Spleen (tissue), 11 donors: ENCODE measurements at regions not wholly inside any gene's neighbourhood (a gene's known extent, or its start where the extent isn't known, plus 50 kb on each side); places are given as distances from the start of the nearest gene placed in this dataset.
"Not testable (repeated sequence)": the region's sequence is repeated elsewhere in the genome, so short reads cannot be mapped to it uniquely, and the experiment has no call there.

Source experiments
- DNase-seq: peaks from one replicate; pipeline ENCODE4 v3.0.0-alpha.2; 2020
- H3K27ac ChIP-seq, 8 donors: fragments of 200-600 bp; sonication (generic) in 7 of 8; 1 replicate in 4 of 8; 2 replicates in 4 of 8; pipeline versions ENCODE4 v1.5.0 to v1.8.0; 2016 to 2021; ENCODE audit warnings: inconsistent platforms in 4 of 8, mild to moderate bottlenecking in 4 of 8, moderate library complexity in 1 of 8
- H3K27me3 ChIP-seq, 7 donors: fragments of 200-600 bp; sonication (generic) in 6 of 7; replicated peaks in 1 of 7; 1 replicate in 4 of 7; 2 replicates in 3 of 7; pipeline versions ENCODE4 v1.5.0 to v1.8.0; 2016 to 2021; ENCODE audit warnings: inconsistent platforms in 3 of 7, mild to moderate bottlenecking in 1 of 7
- H3K36me3 ChIP-seq, 6 donors: fragments of 200-600 bp; sonication (generic) in 5 of 6; 1 replicate in 4 of 6; 2 replicates in 2 of 6; pipeline versions ENCODE4 v1.5.0 to v1.8.0; 2016 to 2021; ENCODE audit warnings: inconsistent platforms in 2 of 6
- H3K4me1 ChIP-seq, 6 donors: fragments of 200-600 bp; sonication (generic) in 5 of 6; 1 replicate in 3 of 6; 2 replicates in 3 of 6; pipeline versions ENCODE4 v1.5.0 to v1.8.0; 2016 to 2021; ENCODE audit warnings: inconsistent platforms in 3 of 6
- H3K4me3 ChIP-seq, 8 donors: fragments of 200-600 bp; sonication (generic) in 7 of 8; 1 replicate in 4 of 8; 2 replicates in 4 of 8; pipeline versions ENCODE4 v1.5.0 to v1.8.0; 2016 to 2021; ENCODE audit warnings: inconsistent platforms in 4 of 8, mild to moderate bottlenecking in 4 of 8, moderate library complexity in 2 of 8
- H3K9me3 ChIP-seq, 8 donors: fragments of 200-600 bp; sonication (generic) in 7 of 8; 1 replicate in 4 of 8; 2 replicates in 4 of 8; pipeline versions ENCODE4 v1.5.0 to v1.8.0; 2016 to 2021; ENCODE audit warnings: inconsistent platforms in 4 of 8
- POLR2A ChIP-seq, 3 donors: fragments of 450-650 bp; IDR thresholded peaks; one replicate each; pipeline ENCODE4 v1.5.1; 2017; ENCODE audit warnings: antibody characterized with exemption in 3 of 3, mild to moderate bottlenecking in 1 of 3
- POLR2AphosphoS5 ChIP-seq, 3 donors: sonication (generic); formaldehyde crosslinking; IDR thresholded peaks; one replicate each; pipeline ENCODE4 v1.5.1; 2017; ENCODE audit warnings: antibody characterized with exemption in 3 of 3
- WGBS, 5 donors: extraction: QIAGEN DNeasy Blood & Tissue Kit in 3 of 5; methylation state at CpG; one replicate each; pipeline versions ENCODE4 v1.1.5 to v1.1.7; 2013 to 2018; 5-methylcytosine and 5-hydroxymethylcytosine counted together
- intact Hi-C: fragments of 100-400 bp; cut with DNase I; formaldehyde crosslinking; loops from one replicate; pipeline ENCODE4 v1.15.0; 2023; ENCODE audit warnings: low total_unique reads
- TF ChIP-seq, protein P1 (sequence below), 11 experiments: fragments of 200-600 bp in 7 of 11; fragments of 450-650 bp in 4 of 11; sonication (generic) in 4 of 11; IDR thresholded peaks in 8 of 11; conservative IDR thresholded peaks in 3 of 11; 1 replicate in 7 of 11; 2 replicates in 4 of 11; pipeline versions ENCODE4 v1.4.0 to v1.8.0; 2016 to 2021; ENCODE audit warnings: antibody characterized with exemption in 11 of 11, inconsistent platforms in 4 of 11, mild to moderate bottlenecking in 1 of 11
- donor health status: healthy with polysubstance abuse.
- donor health status: DM: no; HTN: no; CAD: no; lungs with moderate emphysema.
- donor health status: DM: no; HTN: no; CAD: no.
- donor health status: Bipolar disorder and iron deficiency.
- donor health status: healthy.
- donor health status: DM: no; HTN: no; CAD: no.
- donor health status: DM: yes; HTN: yes; CAD: no.

DNA sequence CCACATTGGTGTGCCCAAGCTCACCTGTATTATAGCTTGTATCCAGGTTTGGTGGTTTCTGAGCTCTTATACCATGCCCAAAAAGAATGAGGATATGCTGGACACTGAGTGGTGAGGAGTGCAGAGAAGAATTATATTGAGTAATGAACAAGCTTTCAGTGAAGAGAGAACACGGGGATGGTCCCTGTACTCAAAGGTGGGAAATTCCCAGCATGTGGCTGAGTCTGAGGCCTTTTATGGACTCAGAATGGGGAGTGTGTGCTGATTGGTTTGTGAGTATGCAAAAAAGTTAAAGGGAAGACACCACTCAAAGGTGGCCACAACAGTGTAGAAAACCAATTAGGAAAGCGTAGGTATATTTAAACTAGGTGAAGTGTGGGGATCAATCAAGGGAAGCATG is 191.2 kb upstream of the SLITRK6 start:
- intact Hi-C loops = no loop called here
- H3K9me3 ChIP-seq = peaks cover 0 to 8% (median 0%) of the 10 kb centered on the region in 8 donors
- 26 to 85% (median 70%) methylated on average over 2 of the region's 2 CpGs for WGBS, 5 donors
- no peak overlapping the region for H3K4me3 ChIP-seq
- no peak for DNase-seq
- no peaks in the 10 kb centered on the region for H3K27me3 ChIP-seq
- TF ChIP-seq, protein P1, sequence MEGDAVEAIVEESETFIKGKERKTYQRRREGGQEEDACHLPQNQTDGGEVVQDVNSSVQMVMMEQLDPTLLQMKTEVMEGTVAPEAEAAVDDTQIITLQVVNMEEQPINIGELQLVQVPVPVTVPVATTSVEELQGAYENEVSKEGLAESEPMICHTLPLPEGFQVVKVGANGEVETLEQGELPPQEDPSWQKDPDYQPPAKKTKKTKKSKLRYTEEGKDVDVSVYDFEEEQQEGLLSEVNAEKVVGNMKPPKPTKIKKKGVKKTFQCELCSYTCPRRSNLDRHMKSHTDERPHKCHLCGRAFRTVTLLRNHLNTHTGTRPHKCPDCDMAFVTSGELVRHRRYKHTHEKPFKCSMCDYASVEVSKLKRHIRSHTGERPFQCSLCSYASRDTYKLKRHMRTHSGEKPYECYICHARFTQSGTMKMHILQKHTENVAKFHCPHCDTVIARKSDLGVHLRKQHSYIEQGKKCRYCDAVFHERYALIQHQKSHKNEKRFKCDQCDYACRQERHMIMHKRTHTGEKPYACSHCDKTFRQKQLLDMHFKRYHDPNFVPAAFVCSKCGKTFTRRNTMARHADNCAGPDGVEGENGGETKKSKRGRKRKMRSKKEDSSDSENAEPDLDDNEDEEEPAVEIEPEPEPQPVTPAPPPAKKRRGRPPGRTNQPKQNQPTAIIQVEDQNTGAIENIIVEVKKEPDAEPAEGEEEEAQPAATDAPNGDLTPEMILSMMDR (IDR thresholded peaks at IDR 0.05 in 8 of 11, conservative IDR thresholded peaks at IDR 0.05 in 3 of 11) = no peak
- TF ChIP-seq POLR2A (IDR thresholded peaks at IDR 0.05) = no peak
- H3K27ac ChIP-seq = no peak overlapping the region
- no peaks in the 10 kb centered on the region for H3K36me3 ChIP-seq
- H3K4me1 ChIP-seq = no peaks in the 10 kb centered on the region

DNA sequence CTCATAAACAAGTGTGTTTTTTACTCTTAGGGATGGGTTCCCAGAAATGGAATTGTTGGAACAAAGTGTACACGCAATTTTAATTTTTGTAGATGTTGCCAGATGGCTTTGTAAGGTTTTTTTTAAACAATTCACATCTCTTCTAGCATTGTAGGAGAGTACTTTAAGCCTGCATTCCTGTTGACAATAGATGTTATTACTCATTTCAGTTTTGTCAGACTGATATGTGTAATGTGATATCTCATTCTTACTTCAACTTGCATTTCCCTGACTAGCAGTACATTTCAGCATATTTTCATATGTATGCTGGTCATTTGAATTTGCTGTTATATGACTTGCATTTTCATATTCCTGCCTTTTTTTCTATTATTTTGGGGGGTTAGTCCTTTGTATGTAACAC is 186.6 kb upstream of the SLITRK6 start:
- H3K9me3 ChIP-seq = peaks cover 0 to 14% (median 0%) of the 10 kb centered on the region in 8 donors
- intact Hi-C loops = no loop called here
- no peaks in the 10 kb centered on the region for H3K36me3 ChIP-seq
- WGBS, 5 donors = 54 to 81% (median 77%) methylated on average over 1 of the region's 1 CpG
- no peaks in the 10 kb centered on the region for H3K27me3 ChIP-seq
- DNase-seq = no peak
- H3K4me3 ChIP-seq = no peak overlapping the region
- no peak for TF ChIP-seq POLR2A (IDR thresholded peaks at IDR 0.05)
- no peak for TF ChIP-seq POLR2AphosphoS5 (IDR thresholded peaks at IDR 0.05)
- TF ChIP-seq, protein P1 (IDR thresholded peaks at IDR 0.05 in 8 of 11, conservative IDR thresholded peaks at IDR 0.05 in 3 of 11) = no peak
- H3K4me1 ChIP-seq = no peaks in the 10 kb centered on the region
- no peak overlapping the region for H3K27ac ChIP-seq

DNA sequence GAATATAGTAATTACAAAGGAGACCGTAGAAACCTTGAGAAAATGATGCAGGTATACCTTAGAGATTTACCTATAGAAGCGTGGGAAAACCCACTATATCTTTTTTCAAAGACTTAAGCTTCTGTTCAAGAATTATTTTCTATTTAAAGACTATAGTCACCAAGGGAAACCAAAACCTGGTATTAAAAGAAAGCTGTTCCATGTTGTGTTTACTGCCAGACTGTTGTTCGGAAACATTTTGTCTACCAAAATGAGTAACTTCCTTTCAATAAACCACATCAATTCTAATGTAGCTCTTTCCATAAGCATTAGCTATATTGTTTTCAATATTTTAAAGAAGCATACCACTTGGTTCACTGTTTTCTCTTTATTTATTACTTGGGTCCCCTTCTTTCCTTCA is 182.9 kb upstream of the SLITRK6 start:
- no peaks in the 10 kb centered on the region for H3K4me1 ChIP-seq
- intact Hi-C loops = no loop called here
- H3K27me3 ChIP-seq = no peaks in the 10 kb centered on the region
- no peak for DNase-seq
- no peak overlapping the region for H3K27ac ChIP-seq
- H3K9me3 ChIP-seq = peaks cover 0 to 20% (median 2%) of the 10 kb centered on the region in 8 donors
- 51 to 89% (median 58%) methylated on average over 3 of the region's 3 CpGs for WGBS, 5 donors
- no peaks in the 10 kb centered on the region for H3K36me3 ChIP-seq
- H3K4me3 ChIP-seq = no peak overlapping the region
- TF ChIP-seq POLR2AphosphoS5 (IDR thresholded peaks at IDR 0.05) = no peak
- TF ChIP-seq, protein P1 (IDR thresholded peaks at IDR 0.05 in 8 of 11, conservative IDR thresholded peaks at IDR 0.05 in 3 of 11) = no peak
- TF ChIP-seq POLR2A (IDR thresholded peaks at IDR 0.05) = no peak

DNA sequence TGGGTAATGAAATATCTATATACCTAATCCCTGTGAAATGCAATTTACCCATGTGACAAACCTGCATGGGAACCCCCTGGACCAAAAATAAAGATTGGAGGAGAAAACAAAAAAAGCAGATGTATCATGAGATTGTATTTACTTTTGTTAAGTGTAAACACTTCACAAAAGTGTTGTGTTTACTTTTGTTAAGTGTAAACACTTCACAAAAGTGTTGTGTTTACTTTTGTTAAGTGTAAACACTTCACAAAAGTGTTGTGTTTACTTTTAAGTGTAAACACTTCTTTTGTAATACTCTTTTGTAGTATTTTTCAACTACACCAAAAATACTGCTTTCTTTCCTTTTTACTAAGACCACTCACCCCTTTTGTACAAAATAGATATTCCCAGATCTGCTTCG is 181.2 kb upstream of the SLITRK6 start:
- DNase-seq, H3K4me3 ChIP-seq, H3K27me3 ChIP-seq, intact Hi-C loops, H3K4me1 ChIP-seq, H3K36me3 ChIP-seq, H3K27ac ChIP-seq: not testable (repeated sequence)
- 90 to 100% (median 91%) methylated on average over 1 of the region's 1 CpG for WGBS, 5 donors
- H3K9me3 ChIP-seq = peaks cover 0 to 16% (median 2%) of the 10 kb centered on the region in 8 donors

DNA sequence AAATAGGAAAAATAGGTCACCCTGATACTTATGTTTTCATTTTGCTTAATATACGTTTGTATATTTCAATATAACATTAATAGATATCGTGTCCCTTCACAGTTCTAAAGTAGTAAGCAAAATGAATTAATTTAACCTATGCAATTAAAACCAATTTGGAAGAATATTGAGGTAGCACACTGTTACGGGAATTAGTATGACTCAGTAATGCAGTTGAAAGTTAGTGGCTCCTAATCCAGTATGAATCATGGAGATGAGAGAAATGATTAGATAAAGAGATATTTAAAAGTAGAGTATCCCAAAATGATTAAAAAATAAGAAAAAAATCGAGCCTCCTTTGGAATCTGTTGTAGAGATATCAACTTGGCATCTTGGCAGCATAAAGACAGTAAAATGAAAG is 177.0 kb upstream of the SLITRK6 start:
- no peak for DNase-seq
- Histone ChIP-seq H3K9me3 (peaks cover 0 to 10% (median 2%) of the 10 kb centered on the region in 8 donors), H3K4me3 (no peak overlapping the region), H3K27me3 (no peaks in the 10 kb centered on the region), H3K36me3 (no peaks in the 10 kb centered on the region), H3K4me1 (no peaks in the 10 kb centered on the region), H3K27ac (no peak overlapping the region)
- WGBS, 5 donors = 64 to 80% (median 71%) methylated on average over 4 of the region's 4 CpGs
- intact Hi-C loops = no loop called here
- TF ChIP-seq POLR2A (IDR thresholded peaks at IDR 0.05) = no peak
- TF ChIP-seq POLR2AphosphoS5 (IDR thresholded peaks at IDR 0.05) = no peak
- TF ChIP-seq, protein P1 (IDR thresholded peaks at IDR 0.05 in 8 of 11, conservative IDR thresholded peaks at IDR 0.05 in 3 of 11) = no peak
